OCI-LY7 (cell line): ENCODE measurements at regions not wholly inside any gene's neighbourhood (a gene's known extent, or its start where the extent isn't known, plus 50 kb on each side); places are given as distances from the start of the nearest gene placed in this dataset.

Experiments used
- EZH2phosphoT487 ChIP-seq: fragments of 200-600 bp; sonication (generic); IDR thresholded peaks from 2 replicates; pipeline ENCODE4 v1.6.1; 2018; ENCODE audit warnings: low read depth, borderline replicate concordance, mild to moderate bottlenecking, mixed run types, antibody characterized with exemption, low read length, moderate library complexity, mixed read lengths
- TF ChIP-seq, protein P1 (sequence below): fragments of 200-600 bp; sonication (generic); conservative IDR thresholded peaks from 2 replicates; pipeline ENCODE4 v1.5.1; 2014; ENCODE audit warnings: mild to moderate bottlenecking, antibody characterized with exemption, low read length, moderate library complexity, mixed read lengths

DNA sequence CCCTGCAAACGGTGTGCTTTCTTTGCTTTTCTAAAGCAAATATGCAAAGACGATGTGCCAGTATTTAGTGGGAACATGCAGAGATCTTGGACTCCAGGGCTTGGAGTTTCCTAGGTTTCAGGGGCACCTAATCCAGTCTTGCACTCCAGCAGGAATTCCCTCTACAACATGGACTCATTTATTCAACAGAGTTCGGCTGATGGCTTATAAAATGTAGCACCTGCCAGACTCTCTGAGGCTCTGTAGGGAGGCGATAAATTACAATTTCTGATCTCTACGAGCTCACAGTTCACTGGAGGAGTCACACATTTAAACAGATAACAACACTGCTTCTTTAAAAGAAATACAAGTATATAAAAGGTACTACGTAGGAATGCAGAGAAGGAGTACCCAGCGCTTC lies 143.7 kb downstream of the FGF9 start:
- TF ChIP-seq, protein P1, sequence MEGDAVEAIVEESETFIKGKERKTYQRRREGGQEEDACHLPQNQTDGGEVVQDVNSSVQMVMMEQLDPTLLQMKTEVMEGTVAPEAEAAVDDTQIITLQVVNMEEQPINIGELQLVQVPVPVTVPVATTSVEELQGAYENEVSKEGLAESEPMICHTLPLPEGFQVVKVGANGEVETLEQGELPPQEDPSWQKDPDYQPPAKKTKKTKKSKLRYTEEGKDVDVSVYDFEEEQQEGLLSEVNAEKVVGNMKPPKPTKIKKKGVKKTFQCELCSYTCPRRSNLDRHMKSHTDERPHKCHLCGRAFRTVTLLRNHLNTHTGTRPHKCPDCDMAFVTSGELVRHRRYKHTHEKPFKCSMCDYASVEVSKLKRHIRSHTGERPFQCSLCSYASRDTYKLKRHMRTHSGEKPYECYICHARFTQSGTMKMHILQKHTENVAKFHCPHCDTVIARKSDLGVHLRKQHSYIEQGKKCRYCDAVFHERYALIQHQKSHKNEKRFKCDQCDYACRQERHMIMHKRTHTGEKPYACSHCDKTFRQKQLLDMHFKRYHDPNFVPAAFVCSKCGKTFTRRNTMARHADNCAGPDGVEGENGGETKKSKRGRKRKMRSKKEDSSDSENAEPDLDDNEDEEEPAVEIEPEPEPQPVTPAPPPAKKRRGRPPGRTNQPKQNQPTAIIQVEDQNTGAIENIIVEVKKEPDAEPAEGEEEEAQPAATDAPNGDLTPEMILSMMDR, result no peak
- no peak for TF ChIP-seq EZH2phosphoT487
